HEK293 (cell line): ENCODE measurements at regions not wholly inside any gene's neighbourhood (a gene's known extent, or its start where the extent isn't known, plus 50 kb on each side); places are given as distances from the start of the nearest gene placed in this dataset.

Experiments
- HOXD13 ChIP-seq: sonication (generic); formaldehyde crosslinking; IDR thresholded peaks from 2 replicates; pipeline ENCODE4 v1.8.0; 2022; ENCODE audit warnings: missing genetic modification reagents, borderline replicate concordance
- TCF7L2 ChIP-seq: IDR thresholded peaks from 2 replicates; pipeline ENCODE4 v1.6.1; 2011; ENCODE audit warnings: low read depth, mild to moderate bottlenecking, inconsistent platforms, low read length, moderate library complexity, borderline replicate concordance
- ZNF768 ChIP-seq: fragments of 450-650 bp; formaldehyde crosslinking; IDR thresholded peaks from 2 replicates; pipeline ENCODE4 v1.5.1; 2018; ENCODE audit warnings: missing biosample characterization, mild to moderate bottlenecking, missing genetic modification characterization

DNA sequence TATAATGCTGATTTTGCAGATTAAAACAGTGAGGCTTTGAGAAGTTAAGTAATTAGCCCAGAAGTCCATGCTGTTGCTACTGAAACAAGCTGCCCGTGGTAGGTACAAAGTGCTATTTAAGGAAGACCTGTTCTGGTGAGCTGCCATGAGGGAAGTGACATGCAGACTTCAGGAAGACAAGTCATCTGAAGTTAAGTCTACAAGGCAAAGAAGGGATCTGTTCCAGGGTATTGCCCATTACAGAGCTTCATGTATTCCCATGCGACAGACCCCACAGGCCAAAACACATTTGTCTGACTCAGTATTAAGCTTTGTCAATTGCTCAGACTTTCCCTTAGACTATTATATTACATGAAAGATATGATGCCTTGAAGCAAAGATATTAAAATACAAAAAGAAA is 520.8 kb downstream of the FBXO15 start:
- TF ChIP-seq ZNF768 (tag by site-specific recombination), result no peak
- no peak for TF ChIP-seq HOXD13
- TF ChIP-seq TCF7L2, result no peak
